Endothelial cell of umbilical vein (primary cell): ENCODE measurements at regions not wholly inside any gene's neighbourhood (a gene's known extent, or its start where the extent isn't known, plus 50 kb on each side); places are given as distances from the start of the nearest gene placed in this dataset.

ENCODE experiments used
- BruUV-seq: library from RNA; stranded (reverse); fragments of 400-500 nt; replicated peaks from 2 replicates; lab custom pipeline; 2021; lab: Mats Ljungman, UMichigan
- CTCF ChIA-PET: fragments of 300-600, 350-600 bp; sonication (Branson Sonifier 250); formaldehyde crosslinking; loops from one replicate; lab custom pipeline; 2021; ENCODE audit warnings: antibody characterized with exemption, inconsistent platforms; lab: Charles Lee
- POLR2A ChIA-PET: fragments of 300-600, 350-600 bp; sonication (Branson Sonifier 250); formaldehyde crosslinking; loops from one replicate; lab custom pipeline; 2021; ENCODE audit warnings: antibody characterized with exemption, inconsistent platforms; lab: Charles Lee
- DNase-seq: peaks from one replicate; pipeline ENCODE4 v3.0.0-alpha.2; 2011; ENCODE audit warnings: low read depth, low spot score
- FAIRE-seq: peaks from 2 replicates; lab custom pipeline; 2011; peaks lifted over from hg19 to GRCh38; lab: Jason Lieb, UNC
- H2AFZ ChIP-seq: 2 replicates; pipeline ENCODE4 v1.6.0; 2012; ENCODE audit warnings: low read depth, low read length, control low read depth, inconsistent platforms
- H3K27ac ChIP-seq: 2 replicates; pipeline ENCODE4 v1.5.1; 2011; ENCODE audit warnings: low read depth, mild to moderate bottlenecking, control low read depth, low read length, moderate library complexity; ENCODE audit not compliant: insufficient read depth
- H3K27me3 ChIP-seq, 2 experiments: 2 replicates each; pipeline versions ENCODE4 v1.6.0 to v1.6.1; 2011; ENCODE audit warnings: low read length in 2 of 2, mixed read lengths in 1 of 2; ENCODE audit not compliant: control insufficient read depth in 2 of 2, insufficient read depth in 2 of 2
- H3K36me3 ChIP-seq, 2 experiments: 2 replicates in 1 of 2; 3 replicates in 1 of 2; pipeline ENCODE4 v1.5.1; 2011; ENCODE audit warnings: low read length in 2 of 2, mild to moderate bottlenecking in 1 of 2, moderate library complexity in 1 of 2; ENCODE audit not compliant: control insufficient read depth in 2 of 2, insufficient read depth in 2 of 2; ENCODE audit errors: extremely low read depth in 1 of 2
- H3K4me1 ChIP-seq: 3 replicates; pipeline ENCODE4 v1.5.1; 2011; ENCODE audit warnings: mild to moderate bottlenecking, low read length; ENCODE audit not compliant: control insufficient read depth, insufficient read depth; ENCODE audit errors: extremely low read depth
- H3K4me2 ChIP-seq: 2 replicates; pipeline ENCODE4 v1.6.1; 2011; ENCODE audit warnings: low read length, control low read depth, mixed read lengths; ENCODE audit not compliant: insufficient read depth
- H3K4me3 ChIP-seq, 3 experiments: fragments of 200-600 bp in 1 of 3; sonication (generic), shearing (Covaris generic) in 1 of 3; replicated peaks in 1 of 3; 2 replicates each; pipeline ENCODE4 v1.5.1; 2011 to 2016; ENCODE audit warnings: control low read depth in 3 of 3, low read length in 3 of 3, mild to moderate bottlenecking in 2 of 3, inconsistent platforms in 1 of 3, low read depth in 1 of 3, moderate library complexity in 1 of 3; ENCODE audit not compliant: insufficient read depth in 1 of 3
- H3K79me2 ChIP-seq: 2 replicates; pipeline ENCODE4 v1.6.0; 2012; ENCODE audit warnings: low read length, inconsistent platforms; ENCODE audit not compliant: control insufficient read depth, insufficient read depth
- H3K9ac ChIP-seq: replicated peaks from 2 replicates; pipeline ENCODE3; 2011; ENCODE audit warnings: low read length, control low read depth; ENCODE audit not compliant: insufficient read depth; ENCODE audit errors: extremely low read depth
- H3K9me1 ChIP-seq: replicated peaks from 3 replicates; pipeline ENCODE4 v1.6.0; 2011; ENCODE audit warnings: mild to moderate bottlenecking, low read length; ENCODE audit not compliant: control insufficient read depth, insufficient read depth; ENCODE audit errors: extremely low read depth
- H3K9me3 ChIP-seq: replicated peaks from 2 replicates; pipeline ENCODE4 v1.5.1; 2012; ENCODE audit warnings: low read length, inconsistent platforms; ENCODE audit not compliant: control insufficient read depth, insufficient read depth
- H4K20me1 ChIP-seq: replicated peaks from 2 replicates; pipeline ENCODE3; 2011; ENCODE audit warnings: mild to moderate bottlenecking, low read length; ENCODE audit not compliant: control insufficient read depth, insufficient read depth; ENCODE audit errors: extremely low read depth
- CTCF ChIP-seq, 2 donors: IDR thresholded peaks; 1 replicate in 1 of 2; 2 replicates in 1 of 2; pipeline ENCODE4 v1.5.1; 2011; ENCODE audit warnings: low read length in 2 of 2, mild to moderate bottlenecking in 2 of 2, moderate library complexity in 2 of 2, control low read depth in 1 of 2, inconsistent platforms in 1 of 2, low read depth in 1 of 2; ENCODE audit not compliant: insufficient read depth in 1 of 2; ENCODE audit errors: extremely low read depth in 1 of 2
- EZH2 ChIP-seq: IDR thresholded peaks from 2 replicates; pipeline ENCODE4 v1.6.1; 2012; ENCODE audit warnings: borderline replicate concordance, low read depth, mild to moderate bottlenecking, moderate library complexity, low read length, inconsistent platforms; ENCODE audit not compliant: severe bottlenecking
- FOS ChIP-seq: IDR thresholded peaks from 2 replicates; pipeline ENCODE4 v1.6.1; 2011; ENCODE audit warnings: mild to moderate bottlenecking, low read length, moderate library complexity, borderline replicate concordance; ENCODE audit not compliant: insufficient read depth
- GATA2 ChIP-seq: IDR thresholded peaks from 2 replicates; pipeline ENCODE4 v1.7.0; 2011; ENCODE audit warnings: low read depth, mild to moderate bottlenecking, moderate library complexity, mixed read lengths, low read length; ENCODE audit not compliant: insufficient read length, insufficient read depth
- JUN ChIP-seq: IDR thresholded peaks from 2 replicates; pipeline ENCODE4 v1.6.1; 2011; ENCODE audit warnings: borderline replicate concordance, low read depth; ENCODE audit not compliant: insufficient read length, insufficient read depth
- MAX ChIP-seq: IDR thresholded peaks from 2 replicates; pipeline ENCODE4 v1.6.1; 2011; ENCODE audit not compliant: insufficient read depth, insufficient read length
- MYC ChIP-seq: IDR thresholded peaks from one replicate; pipeline ENCODE4 v1.6.1; 2011; ENCODE audit warnings: mild to moderate bottlenecking, low read depth, low read length
- POLR2A ChIP-seq: IDR thresholded peaks from 2 replicates; pipeline ENCODE4 v1.6.1; 2012; ENCODE audit warnings: low read depth, mild to moderate bottlenecking, control low read depth, low read length
- POLR2AphosphoS5 ChIP-seq: IDR thresholded peaks from 2 replicates; pipeline ENCODE4 v1.6.1; 2012; ENCODE audit warnings: low read depth, mild to moderate bottlenecking, control low read depth, low read length, moderate library complexity; ENCODE audit not compliant: insufficient read depth
- dilution Hi-C: fragments of 300-500 bp; cut with MboI; formaldehyde crosslinking; loops from one replicate; pipeline ENCODE4 v1.15.0; 2019; ENCODE audit warnings: low sequenced_read_pairs; ENCODE audit not compliant: extremely low pct_ligation_motif_present
- intact Hi-C: fragments of 100-400 bp; cut with micrococcal nuclease; formaldehyde crosslinking; loops from one replicate; pipeline ENCODE4 v1.10.0; 2022

GRCh38 chr1:98027103-98027705 lies 106.4 kb upstream of the DPYD start:
- no TSS peak for BruUV-seq

More at GRCh38 chr1:98027103-98027705, 106.4 kb upstream of the DPYD start:
- H3K4me3 ChIP-seq = no peak overlapping the region
- H4K20me1 ChIP-seq = no peaks in the 10 kb centered on the region
- no peak for FAIRE-seq
- no peaks in the 10 kb centered on the region for H3K27me3 ChIP-seq
- DNase-seq = no peak
- POLR2A ChIA-PET = interaction anchor here (0.7 kb wide), 1 partner anchor 437 kb away, joined by 3 read pairs; no protein-coding TSS in a partner anchor
- dilution Hi-C loops (no loop called here), intact Hi-C loops (no loop called here)
- H3K36me3 ChIP-seq = no peaks in the 10 kb centered on the region
- H2AFZ ChIP-seq = no peak overlapping the region
- H3K9me1 ChIP-seq = no peaks in the 10 kb centered on the region
- CTCF ChIA-PET = interaction anchor here (1.6 kb wide), 1 partner anchor 19 kb away, joined by 6 read pairs; no protein-coding TSS in a partner anchor
- peaks cover 22% of the 10 kb centered on the region for H3K4me1 ChIP-seq
- H3K4me2 ChIP-seq = no peak overlapping the region
- no peaks in the 10 kb centered on the region for H3K9me3 ChIP-seq
- H3K79me2 ChIP-seq = peaks cover 4% of the 10 kb centered on the region
- no peak overlapping the region for H3K9ac ChIP-seq
- no peak overlapping the region for H3K27ac ChIP-seq
- no peak for TF ChIP-seq POLR2AphosphoS5
- no peak for TF ChIP-seq FOS
- no peak for TF ChIP-seq EZH2
- no peak for TF ChIP-seq MAX
- no peak for TF ChIP-seq JUN
- no peak for TF ChIP-seq POLR2A
- TF ChIP-seq GATA2 = no peak
- TF ChIP-seq CTCF (IDR thresholded peaks at IDR 0.05; ENCODE audit: extremely low read depth in 1 of 2, insufficient read depth in 1 of 2, low read depth in 1 of 2, low read length in 2 of 2) = no peak
- no peak for TF ChIP-seq MYC
